ENCODE measurements at regions not wholly inside any gene's neighbourhood (a gene's known extent, or its start where the extent isn't known, plus 50 kb on each side); places are given as distances from the start of the nearest gene placed in this dataset.

- TF ChIP-seq CTCF (IDR thresholded peaks at IDR 0.05; ENCODE audit: insufficient read depth, low read depth, low read length) (no peak), EZH2 (IDR thresholded peaks at IDR 0.05; ENCODE audit: insufficient read depth, low read length) (no peak)
Observed at GRCh38 chr7:138386821-138387220, 73.2 kb upstream of the TRIM24 start.

Data from astrocyte (in vitro differentiated cells and primary cell).